A673 (cell line): ENCODE measurements at regions not wholly inside any gene's neighbourhood (a gene's known extent, or its start where the extent isn't known, plus 50 kb on each side); places are given as distances from the start of the nearest gene placed in this dataset.

ENCODE experiments used
- BruUV-seq: library from RNA; stranded (reverse); fragments of 400-500 nt; replicated peaks from 2 replicates; lab custom pipeline; 2021; lab: Mats Ljungman, UMichigan
- CTCF ChIA-PET: fragments of 300-600 bp; sonication (Branson Sonifier 250); formaldehyde crosslinking; loops from one replicate; lab custom pipeline; 2022; ENCODE audit warnings: antibody characterized with exemption; lab: Charles Lee
- POLR2A ChIA-PET: fragments of 300-600 bp; sonication (Branson Sonifier 250); formaldehyde crosslinking; loops from one replicate; lab custom pipeline; 2022; ENCODE audit warnings: antibody characterized with exemption; ENCODE audit not compliant: low non-redundant PET; lab: Charles Lee
- DNase-seq: peaks from one replicate; pipeline ENCODE4 v3.0.0-alpha.2; 2015; ENCODE audit warnings: low spot score
- H3K27ac ChIP-seq: fragments of 200-600 bp; sonication (generic); 2 replicates; pipeline ENCODE4 v1.5.1; 2016; ENCODE audit warnings: mixed run types, low read depth, mild to moderate bottlenecking, mixed read lengths, antibody characterized with exemption, low read length; ENCODE audit not compliant: poor library complexity, severe bottlenecking
- H3K27me3 ChIP-seq: fragments of 200-600 bp; sonication (generic); replicated peaks from 2 replicates; pipeline ENCODE4 v1.6.1; 2017; ENCODE audit warnings: mixed run types, low read depth, mild to moderate bottlenecking, mixed read lengths, antibody characterized with exemption, low read length; ENCODE audit not compliant: insufficient read depth, poor library complexity
- H3K36me3 ChIP-seq: fragments of 200-600 bp; sonication (generic); 2 replicates; pipeline ENCODE4 v1.6.1; 2016; ENCODE audit warnings: mixed run types, mild to moderate bottlenecking, mixed read lengths, antibody characterized with exemption, low read length; ENCODE audit not compliant: insufficient read depth, poor library complexity, severe bottlenecking
- H3K4me1 ChIP-seq: fragments of 200-600 bp; sonication (generic); 2 replicates; pipeline ENCODE4 v1.6.1; 2017; ENCODE audit warnings: mixed run types, mild to moderate bottlenecking, mixed read lengths, antibody characterized with exemption, low read length; ENCODE audit not compliant: insufficient read depth, poor library complexity, severe bottlenecking
- H3K4me3 ChIP-seq: fragments of 200-600 bp; sonication (generic); 2 replicates; pipeline ENCODE4 v1.5.1; 2016; ENCODE audit warnings: low read depth, mixed run types, mild to moderate bottlenecking, mixed read lengths, low read length; ENCODE audit not compliant: poor library complexity, severe bottlenecking
- H3K9me3 ChIP-seq: fragments of 200-600 bp; sonication (generic); 2 replicates; pipeline ENCODE4 v1.6.1; 2016; ENCODE audit warnings: mixed run types, low read depth, mild to moderate bottlenecking, mixed read lengths, antibody characterized with exemption, low read length; ENCODE audit not compliant: poor library complexity, severe bottlenecking
- EZH2 ChIP-seq: fragments of 200-600 bp; sonication (generic); IDR thresholded peaks from 2 replicates; pipeline ENCODE4 v1.6.1; 2017; ENCODE audit warnings: borderline replicate concordance, low read depth, mild to moderate bottlenecking, mixed read lengths, antibody characterized with exemption, low read length; ENCODE audit not compliant: poor library complexity, severe bottlenecking
- intact Hi-C: fragments of 100-400 bp; cut with micrococcal nuclease; formaldehyde crosslinking; loops from one replicate; pipeline ENCODE4 v1.10.0; 2022; ENCODE audit not compliant: unreplicated experiment
- TF ChIP-seq, protein P1 (sequence below): fragments of 300-800, 200-600 bp; sonication (generic); conservative IDR thresholded peaks from 2 replicates; pipeline ENCODE4 v1.5.1; 2017; ENCODE audit warnings: low read depth, mild to moderate bottlenecking, antibody characterized with exemption, low read length, moderate library complexity, mixed read lengths

DNA sequence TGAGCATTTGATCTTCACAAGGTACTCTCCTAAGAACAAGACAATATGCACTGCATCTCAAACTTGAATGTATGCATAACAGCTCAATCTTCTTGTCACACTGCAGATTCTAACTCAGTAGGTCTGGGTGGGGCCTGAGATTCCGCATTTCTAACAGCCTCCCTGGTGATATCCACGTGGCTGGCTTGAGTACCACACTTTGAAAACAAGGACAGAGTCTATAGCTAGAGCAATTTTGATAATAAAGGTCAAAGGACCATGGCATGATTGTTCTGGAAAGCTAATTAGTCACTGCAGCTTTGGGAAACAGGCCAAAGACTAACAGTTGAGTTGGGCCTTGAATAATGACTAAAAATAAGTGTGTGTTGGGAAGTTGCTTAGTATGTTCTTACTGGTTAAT lies 213.3 kb downstream of the GBA3 start:
- Histone ChIP-seq H3K9me3 (peaks cover 5% of the 10 kb centered on the region), H3K4me3 (no peak overlapping the region), H3K27ac (no peak overlapping the region), H3K27me3 (no peaks in the 10 kb centered on the region), H3K36me3 (no peaks in the 10 kb centered on the region), H3K4me1 (no peaks in the 10 kb centered on the region)
- POLR2A ChIA-PET = no interaction called here
- no TSS peak for BruUV-seq
- TF ChIP-seq, protein P1, sequence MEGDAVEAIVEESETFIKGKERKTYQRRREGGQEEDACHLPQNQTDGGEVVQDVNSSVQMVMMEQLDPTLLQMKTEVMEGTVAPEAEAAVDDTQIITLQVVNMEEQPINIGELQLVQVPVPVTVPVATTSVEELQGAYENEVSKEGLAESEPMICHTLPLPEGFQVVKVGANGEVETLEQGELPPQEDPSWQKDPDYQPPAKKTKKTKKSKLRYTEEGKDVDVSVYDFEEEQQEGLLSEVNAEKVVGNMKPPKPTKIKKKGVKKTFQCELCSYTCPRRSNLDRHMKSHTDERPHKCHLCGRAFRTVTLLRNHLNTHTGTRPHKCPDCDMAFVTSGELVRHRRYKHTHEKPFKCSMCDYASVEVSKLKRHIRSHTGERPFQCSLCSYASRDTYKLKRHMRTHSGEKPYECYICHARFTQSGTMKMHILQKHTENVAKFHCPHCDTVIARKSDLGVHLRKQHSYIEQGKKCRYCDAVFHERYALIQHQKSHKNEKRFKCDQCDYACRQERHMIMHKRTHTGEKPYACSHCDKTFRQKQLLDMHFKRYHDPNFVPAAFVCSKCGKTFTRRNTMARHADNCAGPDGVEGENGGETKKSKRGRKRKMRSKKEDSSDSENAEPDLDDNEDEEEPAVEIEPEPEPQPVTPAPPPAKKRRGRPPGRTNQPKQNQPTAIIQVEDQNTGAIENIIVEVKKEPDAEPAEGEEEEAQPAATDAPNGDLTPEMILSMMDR = no peak
- no peak for TF ChIP-seq EZH2
- intact Hi-C loops = no loop called here
- CTCF ChIA-PET = no interaction called here
- no peak for DNase-seq

DNA sequence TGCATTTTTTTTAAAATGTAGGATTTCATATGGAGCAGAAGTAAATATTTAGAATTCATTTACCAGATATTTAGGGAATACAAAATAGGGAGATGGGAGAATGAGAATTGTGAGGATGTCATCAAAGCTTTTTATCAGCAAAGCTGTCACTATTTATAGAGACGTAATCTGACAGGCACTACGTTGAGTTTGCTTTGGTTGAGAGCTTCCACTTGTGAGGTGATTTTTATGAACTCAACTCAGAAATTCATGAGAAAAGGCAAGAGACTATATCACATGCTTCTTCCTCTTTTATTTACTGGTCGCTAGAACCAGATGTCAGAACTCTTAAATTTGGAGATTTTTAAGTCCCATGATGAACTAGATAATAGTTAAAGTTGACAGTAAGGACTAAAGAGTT lies 211.2 kb downstream of the GBA3 start:
- POLR2A ChIA-PET = no interaction called here

DNA sequence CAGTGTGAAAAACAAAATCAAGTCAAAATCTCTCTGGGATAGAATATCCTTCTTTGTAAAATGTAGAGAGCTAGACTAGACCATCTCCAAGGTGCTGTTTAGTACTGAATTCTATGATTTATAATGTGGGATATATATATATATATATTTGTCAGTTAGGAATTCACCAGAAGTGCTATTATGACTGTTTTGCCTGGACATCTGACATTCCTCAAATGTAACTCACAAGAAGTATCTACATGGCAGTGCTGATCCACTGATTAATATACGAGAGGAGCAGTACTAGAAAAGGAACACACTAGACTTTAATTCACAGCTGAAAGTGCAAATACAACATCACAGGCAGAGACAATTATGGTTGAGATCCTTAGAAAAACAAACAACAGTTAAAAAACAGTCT lies 208.9 kb downstream of the GBA3 start:
- ChIA-PET POLR2A (no interaction called here), CTCF (no interaction called here)
- Histone ChIP-seq H3K36me3 (no peaks in the 10 kb centered on the region), H3K9me3 (no peaks in the 10 kb centered on the region), H3K27ac (no peak overlapping the region), H3K4me3 (no peak overlapping the region), H3K4me1 (no peaks in the 10 kb centered on the region), H3K27me3 (no peaks in the 10 kb centered on the region)
- no peak for TF ChIP-seq EZH2
- TF ChIP-seq, protein P1 = no peak
- no TSS peak for BruUV-seq
- intact Hi-C loops = no loop called here
- DNase-seq = no peak

More for the DNA sequence above, 211.2 kb downstream of the GBA3 start:
- no peaks in the 10 kb centered on the region for H3K4me1 ChIP-seq
- no peak for TF ChIP-seq EZH2
- TF ChIP-seq, protein P1 = no peak
- intact Hi-C loops = no loop called here
- BruUV-seq = no TSS peak
- H3K36me3 ChIP-seq = no peaks in the 10 kb centered on the region
- CTCF ChIA-PET = no interaction called here
- peaks cover 3% of the 10 kb centered on the region for H3K9me3 ChIP-seq
- H3K27me3 ChIP-seq = no peaks in the 10 kb centered on the region
- no peak overlapping the region for H3K4me3 ChIP-seq
- no peak for DNase-seq
- no peak overlapping the region for H3K27ac ChIP-seq
